ENCODE measurements at regions not wholly inside any gene's neighbourhood (a gene's known extent, or its start where the extent isn't known, plus 50 kb on each side); places are given as distances from the start of the nearest gene placed in this dataset.

- H3K4me3 Mint-ChIP-seq (ENCODE audit: low read depth) = no peak overlapping the region
- H3K27me3 Mint-ChIP-seq = no peaks in the 10 kb centered on the region
- H3K36me3 Mint-ChIP-seq (ENCODE audit: insufficient read depth) = no peaks in the 10 kb centered on the region
- TF ChIP-seq CTCF (IDR thresholded peaks at IDR 0.05; ENCODE audit: unreplicated experiment) = no peak
- H3K4me1 Mint-ChIP-seq (ENCODE audit: low read depth) = peaks cover 1% of the 10 kb centered on the region
- no peak overlapping the region for H3K27ac Mint-ChIP-seq
- DNase-seq (ENCODE audit: low spot score, unreplicated experiment) = no peak
- peaks cover 3% of the 10 kb centered on the region for H3K9me3 Mint-ChIP-seq (ENCODE audit: low read depth)
These were observed 557.0 kb downstream of the FLRT2 start for GRCh38 chr14:86086962-86087361.

GRCh38 chr14:86084097-86084496 is 554.2 kb downstream of the FLRT2 start:
- H3K9me3 Mint-ChIP-seq (ENCODE audit: low read depth) = no peaks in the 10 kb centered on the region
- H3K4me1 Mint-ChIP-seq (ENCODE audit: low read depth) = no peaks in the 10 kb centered on the region

GRCh38 chr14:86083616-86084015 is 553.7 kb downstream of the FLRT2 start:
- no peaks in the 10 kb centered on the region for H3K9me3 Mint-ChIP-seq (ENCODE audit: low read depth)
- no peaks in the 10 kb centered on the region for H3K27me3 Mint-ChIP-seq
- TF ChIP-seq CTCF (IDR thresholded peaks at IDR 0.05; ENCODE audit: unreplicated experiment) = no peak
- H3K4me3 Mint-ChIP-seq (ENCODE audit: low read depth) = no peak overlapping the region
- H3K36me3 Mint-ChIP-seq (ENCODE audit: insufficient read depth) = no peaks in the 10 kb centered on the region
- no peaks in the 10 kb centered on the region for H3K4me1 Mint-ChIP-seq (ENCODE audit: low read depth)
- DNase-seq (ENCODE audit: low spot score, unreplicated experiment) = no peak
- H3K27ac Mint-ChIP-seq = no peak overlapping the region

More at GRCh38 chr14:86084097-86084496, 554.2 kb downstream of the FLRT2 start:
- Mint-ChIP-seq H3K36me3 (ENCODE audit: insufficient read depth) (no peaks in the 10 kb centered on the region), H3K27ac (no peak overlapping the region), H3K27me3 (no peaks in the 10 kb centered on the region), H3K4me3 (ENCODE audit: low read depth) (no peak overlapping the region)
- no peak for DNase-seq (ENCODE audit: low spot score, unreplicated experiment)
- no peak for TF ChIP-seq CTCF (IDR thresholded peaks at IDR 0.05; ENCODE audit: unreplicated experiment)

DNA sequence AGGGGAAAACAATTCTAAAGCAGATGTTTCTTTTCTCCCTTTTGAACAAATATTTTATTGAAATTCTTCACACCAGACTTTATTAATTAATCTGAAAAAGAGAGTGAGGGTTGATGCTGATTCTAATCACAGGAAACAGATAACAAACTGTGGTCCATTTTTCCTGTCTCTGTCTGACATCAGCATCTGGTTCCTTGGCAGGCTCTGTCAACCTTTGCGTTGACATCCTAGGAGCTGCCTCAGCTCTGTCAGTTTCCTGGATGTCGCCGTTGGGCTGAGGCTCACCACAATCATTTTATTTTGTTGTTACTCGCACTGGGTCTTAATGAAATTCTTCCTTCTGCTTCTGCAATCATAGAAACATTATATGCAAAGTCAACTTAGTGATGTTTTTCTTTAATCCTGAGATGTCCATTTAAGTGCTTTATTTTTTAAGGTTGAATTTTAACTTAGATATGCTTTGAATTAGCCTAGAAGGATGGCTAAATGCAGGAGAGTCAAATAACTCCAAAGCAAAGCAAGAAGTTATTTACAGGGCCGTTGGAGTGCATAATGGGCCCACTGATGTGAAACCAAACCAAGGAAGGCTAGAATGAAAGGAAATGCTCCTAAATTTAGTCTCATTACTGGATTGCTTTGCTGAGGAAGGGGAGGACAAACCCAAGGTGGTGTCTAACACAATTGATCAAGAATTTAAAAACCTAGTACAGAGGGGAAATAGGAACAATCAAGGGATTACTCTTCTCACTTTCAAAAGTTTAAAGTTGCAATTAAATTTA is 542.4 kb downstream of the FLRT2 start:
- Mint-ChIP-seq H3K27me3 (no peaks in the 10 kb centered on the region), H3K27ac (no peak overlapping the region), H3K4me3 (ENCODE audit: low read depth) (no peak overlapping the region), H3K4me1 (ENCODE audit: low read depth) (no peaks in the 10 kb centered on the region), H3K36me3 (ENCODE audit: insufficient read depth) (no peaks in the 10 kb centered on the region), H3K9me3 (ENCODE audit: low read depth) (no peaks in the 10 kb centered on the region)
- no peak for DNase-seq (ENCODE audit: low spot score, unreplicated experiment)
- no peak for TF ChIP-seq CTCF (IDR thresholded peaks at IDR 0.05; ENCODE audit: unreplicated experiment)

GRCh38 chr14:86066651-86067050 is 536.7 kb downstream of the FLRT2 start:
- H3K4me3 Mint-ChIP-seq (ENCODE audit: low read depth) = no peak overlapping the region
- no peak for TF ChIP-seq CTCF (IDR thresholded peaks at IDR 0.05; ENCODE audit: unreplicated experiment)
- no peak for DNase-seq (ENCODE audit: low spot score, unreplicated experiment)
- peaks cover 4% of the 10 kb centered on the region for H3K9me3 Mint-ChIP-seq (ENCODE audit: low read depth)
- H3K27me3 Mint-ChIP-seq = no peaks in the 10 kb centered on the region
- H3K36me3 Mint-ChIP-seq (ENCODE audit: insufficient read depth) = no peaks in the 10 kb centered on the region
- H3K27ac Mint-ChIP-seq = no peak overlapping the region
- no peaks in the 10 kb centered on the region for H3K4me1 Mint-ChIP-seq (ENCODE audit: low read depth)
